GM18870 (cell line): ENCODE measurements at regions not wholly inside any gene's neighbourhood (a gene's known extent, or its start where the extent isn't known, plus 50 kb on each side); places are given as distances from the start of the nearest gene placed in this dataset.

ENCODE experiments used
- ATAC-seq: cut with Tn5 transposase; IDR thresholded peaks from one replicate; pipeline ENCODE4 v1.9.1; 2021; ENCODE audit warnings: moderate library complexity; ENCODE audit not compliant: unreplicated experiment

DNA sequence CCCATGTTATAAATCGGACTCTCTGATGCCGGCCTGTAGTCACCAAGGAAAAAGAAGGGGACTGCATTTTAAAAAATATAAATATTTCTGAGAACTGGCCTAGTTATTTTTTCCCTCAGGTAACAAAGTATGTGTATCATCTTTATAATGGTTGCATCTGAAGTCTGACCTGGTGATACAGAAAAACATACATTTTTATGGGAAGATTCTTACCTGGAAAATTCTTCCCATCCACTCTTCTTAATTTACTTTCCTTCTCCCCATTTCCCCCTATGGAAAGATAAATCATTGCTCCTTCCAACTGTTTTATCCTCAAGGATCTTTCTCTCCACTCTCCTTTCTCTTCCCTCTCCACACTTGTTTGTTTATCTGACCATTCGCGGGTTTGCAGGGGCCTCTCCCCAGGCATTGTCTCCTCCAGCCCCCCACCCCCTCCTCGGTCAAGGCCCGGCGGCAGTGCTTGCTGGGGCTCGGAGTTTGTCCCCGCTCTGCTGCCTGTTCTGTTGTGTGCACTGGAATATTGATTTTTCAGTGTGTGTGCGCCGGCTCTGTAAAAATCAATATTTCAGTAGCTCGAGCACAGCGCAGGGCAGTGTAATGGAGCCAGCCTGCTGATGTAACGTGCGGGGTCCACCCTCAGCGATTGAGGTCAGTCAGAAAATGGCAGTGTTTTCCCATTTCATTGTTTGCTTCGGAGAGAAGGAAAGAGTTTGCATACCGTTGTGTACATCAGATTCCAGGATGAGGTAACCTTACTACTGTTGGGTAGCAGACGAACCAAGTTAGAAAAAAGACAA is 199.5 kb upstream of the NFE2L3 start:
- ATAC-seq, result no peak

DNA sequence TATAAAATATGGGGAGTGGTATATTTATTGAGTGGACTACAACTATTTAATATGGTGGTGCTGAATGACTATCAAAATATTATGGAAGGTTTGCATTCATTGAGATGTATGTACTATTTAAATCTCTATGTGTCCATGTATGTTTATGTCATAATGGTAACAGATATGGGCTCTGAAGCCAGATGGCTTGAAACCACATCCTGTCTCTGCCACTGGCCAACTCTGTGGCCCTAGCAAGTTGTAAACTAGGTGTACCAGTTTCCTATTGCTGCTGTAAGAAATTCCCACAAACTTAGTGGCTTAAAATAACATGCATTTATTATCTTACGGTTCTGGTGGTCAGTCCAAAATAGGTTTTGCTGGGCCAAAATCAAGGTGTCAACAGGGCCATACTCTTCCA is 198.1 kb upstream of the NFE2L3 start:
- ATAC-seq, result no peak

DNA sequence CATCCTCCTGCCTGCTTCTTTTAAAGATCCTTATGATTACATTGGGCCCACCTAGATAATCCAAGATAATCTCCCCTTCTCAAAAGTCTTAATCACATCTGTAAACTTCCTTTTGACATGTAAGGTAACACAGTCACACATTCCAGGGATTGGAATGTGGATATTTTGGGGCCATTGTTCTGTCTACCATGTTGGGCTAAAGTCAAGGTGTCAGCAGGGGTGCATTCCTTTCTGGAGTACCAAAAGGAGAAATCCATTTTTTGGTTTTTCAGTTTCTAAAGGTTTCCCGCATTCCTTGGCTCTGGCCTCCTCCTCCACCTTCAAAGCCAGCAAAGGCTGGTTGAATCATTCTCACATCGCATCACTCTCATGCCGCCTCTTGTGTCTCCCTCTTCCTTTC is 197.6 kb upstream of the NFE2L3 start:
- ATAC-seq, result no peak

DNA sequence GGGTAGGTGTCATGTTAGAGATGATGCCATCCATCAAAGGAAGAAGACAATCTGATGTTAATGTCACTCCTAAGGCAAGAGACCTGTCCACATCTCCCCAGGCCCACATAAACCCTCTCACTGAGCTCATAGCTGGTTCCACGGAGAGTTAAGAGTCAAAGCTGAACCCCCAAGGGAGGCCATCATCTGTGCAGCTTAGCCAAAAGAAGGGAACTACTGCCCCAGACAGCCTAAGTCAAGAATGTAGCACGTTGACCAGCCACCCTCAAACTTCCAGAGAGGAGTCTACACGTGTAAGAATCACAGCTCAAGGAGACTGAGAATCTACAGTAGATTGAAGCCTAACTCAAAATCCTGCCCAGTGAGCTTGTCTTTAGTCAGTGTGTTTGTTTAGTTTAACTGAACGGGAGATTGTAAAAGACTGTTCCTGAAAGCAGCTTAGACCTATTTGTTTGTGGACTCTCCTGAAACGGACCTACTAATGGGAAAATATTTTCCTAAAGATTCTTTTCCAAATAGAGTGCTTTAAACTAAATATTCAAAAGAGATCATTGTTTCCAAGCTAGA is 192.7 kb upstream of the NFE2L3 start:
- ATAC-seq, result no peak

DNA sequence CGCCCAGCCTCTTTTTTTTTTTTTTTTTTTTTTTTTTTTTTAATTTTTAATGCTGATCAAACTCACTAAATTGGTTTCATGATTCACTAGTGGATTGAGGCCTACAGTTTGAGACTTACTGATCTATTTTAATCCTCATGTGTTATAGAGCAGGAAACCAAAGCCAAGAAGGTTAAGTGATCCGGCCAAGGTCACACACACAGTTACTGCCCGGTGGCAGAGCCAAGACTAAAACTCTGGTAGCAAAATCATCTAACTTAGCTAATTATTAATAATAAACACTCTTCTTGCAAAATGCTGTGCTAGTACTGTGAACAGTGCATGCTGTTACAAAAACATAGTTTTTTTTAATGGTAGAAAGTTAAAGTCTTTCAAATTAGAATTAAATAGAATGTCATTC is 188.3 kb upstream of the NFE2L3 start:
- ATAC-seq, result no peak

DNA sequence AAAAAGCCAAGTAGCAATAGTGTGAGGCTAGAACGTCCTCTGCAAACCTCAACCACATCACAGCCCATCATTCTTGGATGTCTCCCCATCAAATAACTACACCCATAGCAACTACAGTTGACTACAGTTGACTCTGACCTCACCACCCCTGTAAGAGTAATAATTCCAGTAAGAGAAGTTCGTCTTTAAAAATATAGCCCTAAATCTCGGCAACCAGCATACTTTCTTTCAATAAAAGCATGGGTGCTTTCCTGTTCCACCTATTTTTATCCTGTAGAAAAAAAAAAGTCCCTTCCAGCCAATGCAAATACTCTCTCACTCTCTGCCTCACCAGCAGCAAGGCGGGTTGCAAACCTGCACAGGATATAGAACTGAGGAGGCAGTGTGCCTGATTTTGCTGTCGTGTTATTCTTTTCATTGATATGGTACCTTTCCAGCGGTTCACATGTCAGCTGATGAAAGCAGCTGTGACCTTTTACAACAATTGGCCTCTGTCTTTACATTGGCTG is 187.5 kb upstream of the NFE2L3 start:
- ATAC-seq, result peak; percentile 29

DNA sequence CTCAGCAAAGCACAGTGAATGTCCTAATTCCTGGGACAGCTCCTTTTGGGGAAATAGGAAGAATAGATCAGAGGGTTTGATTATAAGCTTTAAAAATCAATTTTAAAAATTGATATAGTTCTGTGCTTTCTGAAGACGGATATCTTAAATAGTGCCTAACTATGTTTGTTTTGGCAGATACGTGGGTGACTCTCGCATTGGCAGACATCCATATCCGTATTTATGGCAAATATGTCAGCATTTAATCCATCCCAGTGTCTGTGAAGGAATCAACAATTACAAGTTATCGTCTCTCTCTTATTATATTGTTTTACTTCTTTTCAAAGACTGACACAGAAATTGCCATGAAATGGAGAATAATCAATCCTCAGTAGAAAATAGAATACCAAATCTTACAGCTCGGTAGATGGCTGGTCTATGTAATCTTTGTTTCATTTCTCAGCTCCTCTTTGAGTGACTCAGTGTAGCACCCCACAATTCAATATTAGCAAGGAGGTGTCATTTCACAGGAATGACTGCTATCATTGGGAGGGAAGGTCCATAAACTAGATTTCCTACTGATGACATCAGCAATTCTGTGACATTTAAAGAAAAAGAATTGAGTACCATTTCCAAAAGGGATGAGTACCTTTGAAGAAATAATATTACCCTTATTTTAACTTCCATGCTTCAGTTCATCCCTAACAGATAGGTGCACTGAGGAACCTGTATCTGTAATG is 186.4 kb upstream of the NFE2L3 start:
- ATAC-seq, result no peak

DNA sequence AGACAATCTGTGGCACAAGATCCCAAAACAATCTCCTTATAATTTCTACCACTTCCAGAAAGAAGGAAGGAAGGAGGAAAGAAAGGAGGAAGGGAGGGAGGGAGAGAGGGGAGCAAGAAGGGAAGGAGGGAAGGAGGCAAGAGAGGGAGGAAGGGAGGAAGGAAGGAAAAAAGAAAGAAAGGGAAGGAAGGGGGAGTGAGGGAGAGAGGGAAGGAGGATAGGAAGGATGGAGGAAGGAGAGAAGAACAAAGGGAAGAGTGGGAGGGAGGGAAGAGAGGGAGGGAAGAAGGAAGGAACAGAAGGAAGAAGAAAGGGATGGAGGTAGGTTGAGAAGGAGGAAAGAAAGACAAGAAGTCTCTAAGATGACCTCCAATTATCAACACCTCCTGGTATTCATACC is 185.5 kb upstream of the NFE2L3 start:
- no peak for ATAC-seq

DNA sequence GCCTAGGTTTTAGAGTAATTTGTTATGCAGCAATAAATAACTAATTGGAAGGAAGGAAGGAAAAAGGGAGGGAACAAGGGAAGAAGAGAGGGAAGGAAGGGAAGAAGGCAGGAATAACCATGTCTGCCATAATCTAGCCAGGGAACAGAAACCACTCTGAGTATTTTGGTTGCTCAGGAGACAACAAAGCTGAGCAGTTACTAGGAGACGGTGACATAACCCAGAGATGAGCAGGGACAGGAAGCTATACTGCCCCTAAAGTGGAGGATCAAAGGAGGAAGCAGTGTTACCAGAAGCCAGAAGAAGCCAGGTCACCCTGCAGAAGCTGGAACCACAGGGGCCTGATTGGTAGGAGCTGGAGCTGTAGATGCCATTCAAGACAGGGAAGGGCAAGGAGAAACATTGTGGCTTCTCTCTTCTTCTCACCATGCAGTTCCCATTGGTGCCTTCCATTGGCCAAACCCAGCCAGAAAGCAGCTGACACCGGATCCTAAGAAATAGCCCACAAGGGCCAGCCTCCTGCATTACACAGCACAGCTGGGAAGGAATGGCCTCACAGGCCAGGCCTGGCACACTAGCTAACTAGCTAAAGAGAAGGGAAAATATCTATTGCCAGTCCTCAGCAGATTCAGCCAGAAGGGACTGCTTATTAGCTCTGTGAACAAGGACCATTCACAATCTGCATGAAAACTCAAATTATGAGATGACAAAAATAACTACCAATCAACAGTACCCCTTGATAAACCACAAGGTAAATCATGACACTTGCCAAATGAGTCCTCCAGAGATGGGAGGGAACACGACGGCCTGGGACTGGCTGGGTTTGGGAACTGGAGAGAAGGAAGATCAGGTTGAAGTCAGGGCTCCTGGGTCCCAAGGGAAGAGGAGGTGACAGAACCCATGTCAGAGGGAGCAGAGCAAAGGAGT is 184.5 kb upstream of the NFE2L3 start:
- peak; percentile 27 for ATAC-seq

DNA sequence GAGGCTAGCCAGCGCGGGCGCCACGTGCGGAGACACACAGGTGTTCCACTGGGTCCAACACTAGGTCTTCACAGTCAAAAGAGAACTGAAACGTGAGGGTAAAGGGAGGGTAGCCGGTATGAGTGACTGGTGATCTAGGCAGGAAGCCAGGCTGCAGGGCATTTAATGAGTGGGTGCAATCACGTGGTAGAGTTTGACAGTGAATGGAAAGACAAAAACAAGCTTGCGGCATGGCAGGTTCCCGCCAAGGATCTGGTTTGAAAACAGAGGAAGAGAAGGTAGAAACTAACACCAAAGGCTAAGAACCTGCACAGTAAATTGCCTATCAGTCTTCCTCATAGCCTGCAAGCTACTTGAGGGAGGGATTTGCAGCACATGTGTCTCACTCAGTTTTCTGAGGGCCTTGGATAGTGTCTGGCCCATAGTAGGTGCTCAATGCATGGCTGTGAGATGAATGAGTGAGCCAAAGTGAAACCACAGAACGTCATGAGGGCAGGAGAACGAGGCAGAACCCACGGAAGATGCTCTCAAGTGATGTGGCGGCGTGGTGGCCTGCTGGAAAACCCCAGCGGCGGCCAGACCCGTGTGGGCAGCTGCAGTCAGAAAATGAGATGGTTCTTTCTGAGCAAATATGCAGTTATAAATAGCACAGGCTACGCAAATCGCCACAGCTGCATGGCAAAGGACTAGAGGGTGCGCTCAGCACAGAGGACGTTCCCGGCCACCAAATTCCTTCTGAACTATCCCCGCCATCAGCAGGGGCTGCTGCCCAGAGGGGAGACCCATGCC is 183.6 kb upstream of the NFE2L3 start:
- ATAC-seq, result peak; percentile 67

DNA sequence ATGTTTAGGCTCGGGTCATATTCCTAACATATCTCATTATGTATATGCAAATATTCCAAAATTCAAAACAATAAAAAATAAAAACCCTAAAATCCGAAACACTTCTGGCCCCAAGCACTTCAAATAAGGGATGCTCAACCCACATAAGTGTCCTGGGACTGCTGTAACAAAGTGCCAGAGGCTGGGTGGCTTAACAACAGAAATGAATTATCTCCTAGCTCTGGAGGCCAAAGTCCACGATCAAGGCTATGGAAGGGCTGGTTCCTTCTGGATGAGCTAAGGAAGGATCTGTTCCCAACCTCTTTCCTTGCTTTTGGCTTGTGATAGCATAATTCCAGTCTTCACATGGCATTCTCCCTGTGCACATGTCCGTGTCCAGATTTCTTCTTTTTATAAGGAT is 181.6 kb upstream of the NFE2L3 start:
- no peak for ATAC-seq

DNA sequence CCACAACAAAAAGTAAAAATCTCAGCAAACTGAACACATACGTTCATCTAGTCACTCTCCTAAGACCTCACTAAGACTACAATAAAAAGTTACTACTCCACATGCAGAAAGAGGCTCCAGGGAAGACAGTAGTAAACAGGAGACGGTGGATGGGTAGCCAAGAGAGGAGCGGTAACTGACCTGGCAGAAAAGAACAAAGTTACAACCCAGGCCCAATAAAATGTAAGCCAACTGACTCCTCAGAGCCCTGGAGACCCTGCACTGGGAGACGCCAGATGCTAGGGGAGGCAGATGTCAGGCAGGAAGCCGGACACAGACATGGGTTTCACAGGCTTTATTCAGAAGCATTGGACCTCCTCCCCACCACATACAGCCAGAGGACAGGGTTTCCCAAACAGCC is 181.1 kb upstream of the NFE2L3 start:
- no peak for ATAC-seq

DNA sequence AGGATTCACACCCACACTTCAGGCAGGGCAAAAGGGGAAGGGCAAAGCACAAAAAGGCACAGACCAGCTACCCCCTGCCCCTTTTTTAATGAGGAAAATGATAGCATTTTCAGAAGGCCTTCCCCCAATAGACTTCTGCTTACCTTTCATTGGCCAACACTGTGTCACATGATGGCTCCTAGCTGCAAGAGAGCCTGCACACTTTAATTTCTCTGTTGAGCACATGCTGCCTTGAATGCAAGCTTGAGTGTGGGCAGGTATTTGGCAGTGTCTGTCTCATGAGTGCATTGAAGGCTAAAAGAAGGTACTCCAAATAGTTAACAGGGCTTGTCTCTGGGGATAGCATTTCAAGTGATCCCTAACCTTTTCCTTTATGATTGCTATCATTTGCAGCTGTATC is 175.4 kb upstream of the NFE2L3 start:
- no peak for ATAC-seq

DNA sequence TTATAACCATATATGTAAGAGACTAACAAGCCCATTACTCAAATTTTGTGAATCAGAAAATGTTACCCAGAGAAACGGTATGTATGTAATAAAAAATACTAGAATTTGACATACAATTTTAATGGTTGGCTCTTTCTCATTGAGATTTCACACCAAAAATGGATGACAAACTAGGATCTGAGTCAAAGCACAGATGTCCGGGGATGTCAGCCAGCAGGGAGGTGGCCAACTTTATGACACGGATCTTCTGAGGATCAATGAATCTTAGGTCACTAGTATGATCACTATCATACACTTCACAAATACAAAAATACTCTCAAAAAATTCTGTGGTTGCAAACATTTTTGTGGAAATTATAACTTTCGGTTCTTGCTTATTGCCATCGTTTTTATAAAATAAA is 173.5 kb upstream of the NFE2L3 start:
- ATAC-seq, result no peak

DNA sequence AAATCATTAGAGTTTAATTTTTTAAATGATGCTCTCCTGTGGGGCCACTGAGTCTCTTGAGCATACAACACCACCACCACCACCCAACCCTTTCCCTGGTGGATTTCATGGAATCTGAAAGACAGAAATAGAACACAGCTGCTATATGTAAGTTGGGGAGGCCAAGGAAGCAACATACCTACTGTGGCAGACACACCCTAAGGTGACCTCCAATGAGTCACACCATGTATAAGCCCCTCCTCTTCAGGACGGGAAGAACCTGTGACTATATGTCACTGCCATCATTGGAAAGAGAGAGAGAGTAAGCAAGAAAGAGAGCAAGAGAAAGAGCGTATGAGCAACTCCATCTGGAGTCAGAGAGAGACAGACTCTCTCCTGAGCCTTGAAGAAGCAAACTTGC is 172.4 kb upstream of the NFE2L3 start:
- no peak for ATAC-seq

DNA sequence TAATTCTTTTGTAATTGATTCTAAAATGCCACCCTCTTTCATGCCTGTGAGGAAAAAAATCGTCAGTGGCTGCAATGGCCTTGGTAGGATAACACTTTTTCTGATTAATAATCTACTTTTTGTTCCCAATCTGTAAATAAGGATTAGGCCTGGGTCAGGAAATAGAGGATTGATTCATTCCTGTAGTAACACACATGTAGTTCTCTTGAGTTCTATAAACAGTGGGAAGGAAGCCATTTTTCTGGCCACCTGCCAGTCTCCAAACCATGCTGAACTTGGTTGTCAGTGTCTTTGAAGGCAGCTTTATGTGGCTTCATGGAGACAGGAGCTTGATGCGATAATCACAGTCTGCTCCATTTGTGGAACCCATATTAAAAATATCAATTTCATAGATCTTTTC is 169.3 kb upstream of the NFE2L3 start:
- ATAC-seq, result no peak

DNA sequence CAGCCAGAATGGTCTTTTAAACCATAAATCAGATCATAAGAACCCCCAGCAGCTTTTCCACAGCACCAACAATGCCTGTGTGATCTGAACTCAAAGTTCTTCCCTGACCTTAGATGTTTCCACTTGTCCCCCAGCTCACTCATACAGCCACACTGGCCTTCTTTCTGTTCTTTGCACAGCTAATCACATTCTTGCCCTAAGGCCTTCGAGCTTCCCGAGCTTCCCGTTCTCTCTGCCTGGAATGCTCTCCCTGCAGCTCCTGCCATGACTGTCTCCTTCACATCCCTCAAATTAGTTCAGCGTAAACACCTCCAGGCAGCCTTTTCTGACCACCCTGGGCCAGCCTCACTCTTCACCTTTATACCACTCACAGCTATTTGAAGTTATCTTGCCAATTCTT is 166.8 kb upstream of the NFE2L3 start:
- no peak for ATAC-seq

DNA sequence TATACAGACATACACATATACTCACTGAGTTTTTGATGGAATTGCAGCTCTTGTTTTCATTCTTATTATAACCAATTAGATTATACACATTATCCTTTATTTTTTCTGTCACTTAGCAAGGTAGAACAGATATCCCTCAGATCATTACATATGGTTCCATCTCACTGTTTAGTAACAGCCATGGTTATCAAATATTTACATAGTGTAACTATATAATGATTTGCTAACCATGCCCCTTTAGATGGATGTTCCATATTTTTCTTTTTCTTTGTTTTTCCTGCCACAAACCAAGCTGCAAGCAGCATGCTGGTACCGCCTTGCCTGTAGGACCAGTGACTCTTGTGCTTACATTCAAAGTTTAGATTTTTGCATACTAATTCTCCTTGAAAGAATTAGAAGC is 163.4 kb upstream of the NFE2L3 start:
- no peak for ATAC-seq

DNA sequence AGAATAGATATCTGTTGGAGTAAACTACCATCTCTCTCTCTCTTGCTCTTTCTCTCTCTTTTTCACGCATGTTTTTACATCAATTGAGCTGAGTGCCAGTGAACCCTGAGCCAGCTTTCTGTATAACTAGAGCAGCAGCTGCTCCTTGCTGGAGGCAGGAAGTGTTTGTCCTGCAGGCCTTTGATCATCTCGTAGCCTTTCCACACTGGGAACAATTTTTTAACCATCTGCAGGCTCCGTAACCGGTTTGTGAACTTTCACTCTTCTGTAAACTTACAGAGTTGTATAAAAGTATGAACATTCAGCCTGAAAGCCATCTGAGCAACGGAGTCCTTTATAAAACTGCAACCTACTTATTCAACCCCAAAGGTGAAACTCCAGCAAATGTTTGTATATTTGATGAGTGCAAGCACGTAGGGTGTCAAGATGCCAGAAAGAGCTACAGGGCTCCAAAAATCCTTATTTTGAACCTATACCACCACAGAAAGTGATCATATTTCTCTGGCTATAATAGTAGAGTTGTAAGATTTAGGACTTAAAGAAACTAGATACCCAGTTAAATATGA is 162.8 kb upstream of the NFE2L3 start:
- no peak for ATAC-seq

DNA sequence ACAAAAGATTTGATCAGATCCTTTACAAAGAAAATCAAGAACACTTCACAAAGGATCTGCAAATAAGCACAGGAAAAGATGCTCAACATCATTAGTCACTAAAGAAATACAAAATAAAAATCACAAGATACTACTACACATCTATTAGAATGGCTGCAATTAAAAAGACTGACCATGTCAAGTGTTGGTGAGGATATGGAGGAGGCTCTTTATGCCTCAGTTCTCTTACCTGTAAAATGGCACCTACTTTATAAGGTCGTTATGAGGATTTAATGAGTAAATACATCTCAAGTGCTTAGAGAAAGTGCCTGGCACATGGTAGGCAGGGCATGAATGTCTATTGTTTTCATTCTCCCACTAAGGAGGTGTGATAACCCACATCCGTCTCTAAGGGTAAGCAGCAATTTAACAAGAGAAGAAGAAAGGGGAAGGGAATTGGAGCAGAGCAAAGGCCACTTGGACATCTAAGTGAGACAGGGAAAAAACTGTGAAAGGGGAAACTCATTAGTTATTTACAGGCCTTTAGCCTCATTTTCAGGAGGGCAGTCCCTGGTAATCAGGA is 157.5 kb upstream of the NFE2L3 start:
- ATAC-seq, result no peak
